Stimulated activated CD4-positive, alpha-beta T cell treated with anti-CD3 and anti-CD28 coated beads, Interleukin-4, amount 100 ng/mL, for 4 hours (primary cell): ENCODE measurements at regions not wholly inside any gene's neighbourhood (a gene's known extent, or its start where the extent isn't known, plus 50 kb on each side); places are given as distances from the start of the nearest gene placed in this dataset.
"Not testable (repeated sequence)": the region's sequence is repeated elsewhere in the genome, so short reads cannot be mapped to it uniquely, and the experiment has no call there.

ENCODE experiments used
- DNase-seq, 2 experiments: peaks; one replicate each; pipeline ENCODE4 v3.0.0-alpha.2; 2020

- no peak for DNase-seq
Measured at GRCh38 chr11:115607621-115608221, 103.5 kb upstream of the CADM1 start.

- no peak for DNase-seq
Measured at GRCh38 chr11:115606498-115607220, 102.4 kb upstream of the CADM1 start.

- DNase-seq: no peak
Measured at GRCh38 chr11:115605871-115606497, 101.8 kb upstream of the CADM1 start.

- not testable (repeated sequence) for DNase-seq
Measured at GRCh38 chr11:115605397-115605796, 101.2 kb upstream of the CADM1 start.

GRCh38 chr11:115599125-115599524 is 94.9 kb upstream of the CADM1 start:
- DNase-seq: no peak

- DNase-seq: no peak
Measured at GRCh38 chr11:115598257-115598901, 94.2 kb upstream of the CADM1 start.

- DNase-seq: no peak
Measured at GRCh38 chr11:115591380-115591779, 87.2 kb upstream of the CADM1 start.

GRCh38 chr11:115590254-115590653 is 86.0 kb upstream of the CADM1 start:
- no peak for DNase-seq

GRCh38 chr11:115587718-115588342 is 83.6 kb upstream of the CADM1 start:
- no peak for DNase-seq

- DNase-seq: no peak
Measured at GRCh38 chr11:115585361-115586024, 81.3 kb upstream of the CADM1 start.

GRCh38 chr11:115581871-115582639 is 77.8 kb upstream of the CADM1 start:
- no peak for DNase-seq

- no peak for DNase-seq
Measured at GRCh38 chr11:115580927-115581680, 76.9 kb upstream of the CADM1 start.

- no peak for DNase-seq
Measured at GRCh38 chr11:115580416-115580815, 76.2 kb upstream of the CADM1 start.

GRCh38 chr11:115579181-115579825 is 75.1 kb upstream of the CADM1 start:
- no peak for DNase-seq

- DNase-seq: no peak
Measured at GRCh38 chr11:115578275-115578674, 74.1 kb upstream of the CADM1 start.

- no peak for DNase-seq
Measured at GRCh38 chr11:115577701-115578100, 73.5 kb upstream of the CADM1 start.

GRCh38 chr11:115576606-115577380 is 72.6 kb upstream of the CADM1 start:
- no peak for DNase-seq

- DNase-seq: no peak
Measured at GRCh38 chr11:115572551-115572950, 68.3 kb upstream of the CADM1 start.

GRCh38 chr11:115566180-115566764 is 62.1 kb upstream of the CADM1 start:
- DNase-seq: no peak
